Common myeloid progenitor, CD34-positive (primary cell): ENCODE measurements at regions not wholly inside any gene's neighbourhood (a gene's known extent, or its start where the extent isn't known, plus 50 kb on each side); places are given as distances from the start of the nearest gene placed in this dataset.

Experiments used
- CTCF ChIA-PET: fragments of 350-600 bp; sonication (Branson Sonifier 250); formaldehyde crosslinking; loops from one replicate; lab custom pipeline; 2021; ENCODE audit warnings: antibody characterized with exemption; lab: Charles Lee
- POLR2A ChIA-PET: fragments of 350-600 bp; sonication (Branson Sonifier 250); formaldehyde crosslinking; loops from one replicate; lab custom pipeline; 2021; ENCODE audit warnings: antibody characterized with exemption; lab: Charles Lee
- DNase-seq, 3 donors: peaks; one replicate each; pipeline versions ENCODE4 v3.0.0 to v3.0.0-alpha.2; 2013
- H3K27ac ChIP-seq, 2 experiments: 1 replicate in 1 of 2; 2 replicates in 1 of 2; pipeline ENCODE4 v1.7.0; 2013; ENCODE audit warnings: inconsistent platforms in 2 of 2, low read length in 2 of 2, mild to moderate bottlenecking in 2 of 2, low read depth in 1 of 2, moderate library complexity in 1 of 2; ENCODE audit not compliant: severe bottlenecking in 2 of 2, insufficient read depth in 1 of 2, poor library complexity in 1 of 2
- H3K27me3 ChIP-seq, 5 experiments: replicated peaks in 2 of 5; 1 replicate in 3 of 5; 2 replicates in 2 of 5; pipeline versions ENCODE4 v1.6.1 to v1.7.0; 2013; ENCODE audit warnings: low read length in 4 of 5, mild to moderate bottlenecking in 2 of 5, moderate library complexity in 2 of 5, inconsistent platforms in 1 of 5; ENCODE audit not compliant: insufficient read depth in 5 of 5, control insufficient read depth in 4 of 5
- H3K36me3 ChIP-seq, 4 experiments: 1 replicate in 2 of 4; 2 replicates in 2 of 4; pipeline versions ENCODE4 v1.6.1 to v1.7.0; 2013; ENCODE audit warnings: low read length in 3 of 4, control low read depth in 1 of 4, mild to moderate bottlenecking in 1 of 4; ENCODE audit not compliant: control insufficient read depth in 4 of 4, insufficient read depth in 4 of 4
- H3K4me1 ChIP-seq, 4 experiments: 1 replicate in 3 of 4; 2 replicates in 1 of 4; pipeline versions ENCODE4 v1.6.1 to v1.7.1; 2013; ENCODE audit warnings: low read length in 3 of 4, mild to moderate bottlenecking in 3 of 4, control low read depth in 1 of 4, inconsistent platforms in 1 of 4, moderate library complexity in 1 of 4; ENCODE audit not compliant: control insufficient read depth in 4 of 4, insufficient read depth in 4 of 4; ENCODE audit errors: control extremely low read depth in 1 of 4
- H3K4me3 ChIP-seq, 7 experiments: 1 replicate in 4 of 7; 2 replicates in 3 of 7; pipeline versions ENCODE4 v1.5.1 to v1.7.0; 2013; ENCODE audit warnings: mild to moderate bottlenecking in 7 of 7, low read length in 6 of 7, moderate library complexity in 6 of 7, inconsistent platforms in 2 of 7, low read depth in 2 of 7, control low read depth in 1 of 7; ENCODE audit not compliant: insufficient read depth in 4 of 7, control insufficient read depth in 1 of 7; ENCODE audit errors: extremely low read depth in 1 of 7
- H3K9me3 ChIP-seq, 5 experiments: 1 replicate in 4 of 5; 2 replicates in 1 of 5; pipeline versions ENCODE4 v1.6.1 to v1.7.1; 2013; ENCODE audit warnings: low read length in 4 of 5, mild to moderate bottlenecking in 2 of 5, inconsistent platforms in 1 of 5, low read depth in 1 of 5, moderate library complexity in 1 of 5; ENCODE audit not compliant: control insufficient read depth in 4 of 5, insufficient read depth in 2 of 5; ENCODE audit errors: control extremely low read depth in 1 of 5
- WGBS: methylation state at CpG from one replicate; pipeline ENCODE4 v1.1.5; 2013; ENCODE audit not compliant: insufficient coverage; 5-methylcytosine and 5-hydroxymethylcytosine counted together

DNA sequence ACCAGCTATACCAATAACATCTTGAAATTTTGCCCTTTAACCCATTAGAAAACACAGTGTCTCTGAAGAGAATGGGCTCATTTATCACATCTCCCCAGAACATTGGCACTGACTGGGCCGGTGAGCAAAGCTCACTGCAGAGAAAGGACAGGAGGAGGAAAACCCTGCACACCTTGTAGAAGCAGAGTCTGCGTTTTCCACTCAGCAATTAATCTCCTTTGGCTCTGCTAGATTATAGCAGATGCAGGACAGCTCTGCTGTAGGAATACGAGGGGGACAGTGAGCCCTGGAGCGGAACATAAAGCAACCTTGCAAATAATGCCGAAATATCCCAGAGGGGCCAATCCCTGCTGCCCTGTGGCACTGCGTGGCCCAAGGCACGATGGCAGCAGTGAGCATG, 113.9 kb downstream of the TSN start:
- ChIA-PET CTCF (interaction anchor here (0.9 kb wide), 1 partner anchor 25 kb away, joined by 5 read pairs; no protein-coding TSS in a partner anchor), POLR2A (no interaction called here)
- no peak for DNase-seq
- no peaks in the 10 kb centered on the region for H3K9me3 ChIP-seq
- no peak overlapping the region for H3K4me3 ChIP-seq
- H3K4me1 ChIP-seq = no peaks in the 10 kb centered on the region
- no peak overlapping the region for H3K27ac ChIP-seq
- H3K36me3 ChIP-seq = no peaks in the 10 kb centered on the region
- WGBS = 95% methylated on average over 7 of the region's 7 CpGs
- H3K27me3 ChIP-seq = peaks cover 0 to 2% (median 0%) of the 10 kb centered on the region in 5 experiments

DNA sequence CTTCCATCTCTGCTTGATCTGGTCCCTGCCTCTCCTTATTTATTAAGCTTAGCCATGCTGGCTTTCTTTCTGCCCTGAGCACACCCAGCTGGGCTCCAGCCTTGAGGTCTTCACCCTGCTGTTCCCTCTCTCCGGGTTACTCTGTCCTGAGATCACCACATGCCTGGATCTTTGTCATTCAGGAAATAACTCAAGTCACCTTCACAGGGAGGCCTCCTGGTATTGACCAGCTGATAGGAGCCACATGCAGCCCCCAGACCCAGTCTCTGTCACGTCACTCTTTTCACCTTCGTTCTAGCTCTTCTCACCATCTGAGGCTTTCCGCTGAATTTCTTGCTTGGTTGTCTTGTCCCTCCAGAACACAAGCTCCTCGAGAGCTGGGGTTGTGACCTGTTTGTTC, 114.4 kb downstream of the TSN start:
- no peaks in the 10 kb centered on the region for H3K36me3 ChIP-seq
- CTCF ChIA-PET = interaction anchor here (0.9 kb wide), 1 partner anchor 24 kb away, joined by 5 read pairs; no protein-coding TSS in a partner anchor
- POLR2A ChIA-PET = no interaction called here
- 92% methylated on average over 5 of the region's 5 CpGs for WGBS
- H3K4me3 ChIP-seq = no peak overlapping the region
- H3K9me3 ChIP-seq = no peaks in the 10 kb centered on the region
- peaks cover 0 to 2% (median 0%) of the 10 kb centered on the region in 5 experiments for H3K27me3 ChIP-seq
- DNase-seq = no peak
- no peak overlapping the region for H3K27ac ChIP-seq
- no peaks in the 10 kb centered on the region for H3K4me1 ChIP-seq

DNA sequence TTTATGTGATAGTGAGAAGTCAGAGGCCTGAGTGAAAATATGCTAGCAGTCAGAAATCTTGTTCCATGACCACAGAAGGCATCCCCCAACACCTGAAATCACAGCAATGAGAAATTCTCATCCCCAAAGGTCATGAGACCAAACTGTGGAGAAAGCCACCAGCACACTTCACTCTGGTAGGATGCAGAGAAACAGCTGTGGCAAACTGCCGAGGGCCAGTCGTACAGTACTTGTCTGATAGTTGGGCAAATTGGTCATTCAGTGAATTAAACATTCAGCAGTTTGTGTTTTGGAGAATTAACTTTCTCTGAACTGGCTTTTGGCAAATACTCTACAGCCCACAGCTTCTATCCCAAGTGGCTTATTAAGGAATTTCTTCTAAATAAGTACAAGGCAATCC, 117.2 kb downstream of the TSN start:
- no peaks in the 10 kb centered on the region for H3K9me3 ChIP-seq
- 100% methylated on average over 2 of the region's 2 CpGs for WGBS
- CTCF ChIA-PET = no interaction called here
- H3K4me1 ChIP-seq = no peaks in the 10 kb centered on the region
- H3K27me3 ChIP-seq = peaks cover 0 to 3% (median 0%) of the 10 kb centered on the region in 5 experiments
- POLR2A ChIA-PET = no interaction called here
- no peak overlapping the region for H3K27ac ChIP-seq
- no peak overlapping the region for H3K4me3 ChIP-seq
- H3K36me3 ChIP-seq = no peaks in the 10 kb centered on the region
- DNase-seq = no peak

DNA sequence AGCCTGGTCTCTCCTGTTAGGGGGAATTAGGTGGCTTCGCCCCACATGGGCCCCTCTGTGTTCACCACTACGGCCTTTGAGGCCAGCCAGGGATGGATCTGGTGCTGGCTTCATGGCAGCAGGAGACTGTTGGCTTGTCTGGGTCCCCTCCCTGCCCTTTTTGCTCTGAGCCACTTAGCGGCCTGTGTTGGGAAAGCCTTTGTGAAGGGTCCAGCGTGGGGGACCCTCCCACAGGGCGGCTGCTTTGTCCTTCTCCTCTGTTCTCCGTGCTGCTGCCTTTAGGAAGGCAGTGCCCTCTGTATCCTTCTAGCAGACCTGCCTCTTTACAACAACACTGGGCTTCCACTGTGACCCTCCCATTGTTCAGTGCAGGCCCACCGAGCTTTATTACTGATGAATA, 118.4 kb downstream of the TSN start:
- H3K27me3 ChIP-seq = peaks cover 0 to 3% (median 0%) of the 10 kb centered on the region in 5 experiments
- H3K27ac ChIP-seq = no peak overlapping the region
- no peak overlapping the region for H3K4me3 ChIP-seq
- POLR2A ChIA-PET = no interaction called here
- CTCF ChIA-PET = no interaction called here
- no peaks in the 10 kb centered on the region for H3K9me3 ChIP-seq
- H3K4me1 ChIP-seq = no peaks in the 10 kb centered on the region
- 95% methylated on average over 6 of the region's 7 CpGs for WGBS
- DNase-seq = no peak
- no peaks in the 10 kb centered on the region for H3K36me3 ChIP-seq

DNA sequence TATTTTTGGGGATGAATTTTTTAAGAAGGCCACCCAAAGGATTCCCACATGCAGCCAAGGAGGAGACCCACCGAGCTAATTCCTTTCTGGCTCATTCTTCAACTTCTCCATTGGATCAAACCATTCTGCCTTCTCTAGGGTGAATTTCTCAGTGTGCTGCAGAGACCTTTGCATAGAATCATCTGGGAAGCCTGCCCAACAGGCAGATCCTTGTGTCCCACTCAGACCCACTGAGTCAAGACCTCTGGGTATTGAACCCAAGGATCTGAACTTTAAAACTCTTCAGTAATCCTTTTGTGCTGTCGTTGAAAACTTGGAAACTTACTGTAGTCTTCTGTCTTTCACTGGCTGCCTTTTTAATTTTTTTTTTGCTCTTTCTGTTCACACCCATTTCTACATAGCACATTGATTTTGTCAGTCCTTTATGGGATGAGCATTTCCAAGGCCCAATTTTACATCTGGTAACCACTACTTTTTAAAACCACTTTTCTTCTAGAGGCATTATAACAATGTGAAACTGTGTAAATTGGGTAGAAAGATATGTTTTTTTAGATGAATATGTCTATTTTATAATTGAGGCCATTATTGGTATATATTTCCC, 120.2 kb downstream of the TSN start:
- Histone ChIP-seq H3K27me3 (peaks cover 0 to 3% (median 0%) of the 10 kb centered on the region in 5 experiments), H3K36me3 (no peaks in the 10 kb centered on the region), H3K9me3 (no peaks in the 10 kb centered on the region), H3K27ac (no peak overlapping the region), H3K4me1 (no peaks in the 10 kb centered on the region), H3K4me3 (no peak overlapping the region)
- WGBS = 100% methylated on average over 1 of the region's 2 CpGs
- DNase-seq = no peak
- POLR2A ChIA-PET = no interaction called here
- CTCF ChIA-PET = no interaction called here

DNA sequence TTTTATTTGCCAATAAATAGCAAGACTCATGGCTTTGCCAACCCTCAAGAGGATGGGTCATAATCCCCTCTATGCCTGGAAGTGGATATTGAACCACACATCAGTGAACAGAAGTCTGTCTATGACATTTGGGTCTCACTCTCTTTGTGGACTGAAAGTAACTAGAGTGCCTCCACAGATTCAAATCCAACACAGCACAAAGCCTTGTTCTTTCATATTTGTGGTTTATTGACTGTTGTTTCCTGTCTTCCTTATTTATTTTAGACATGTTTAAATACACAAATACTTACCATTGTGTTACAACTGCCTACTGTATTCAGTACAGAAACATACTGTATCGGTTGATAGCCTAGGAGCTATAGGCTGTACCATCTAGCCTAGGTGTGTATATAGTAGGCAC, 121.9 kb downstream of the TSN start:
- Histone ChIP-seq H3K4me3 (no peak overlapping the region), H3K27me3 (peaks cover 0 to 3% (median 0%) of the 10 kb centered on the region in 5 experiments), H3K4me1 (no peaks in the 10 kb centered on the region), H3K9me3 (no peaks in the 10 kb centered on the region), H3K27ac (no peak overlapping the region), H3K36me3 (no peaks in the 10 kb centered on the region)
- ChIA-PET CTCF (interaction anchor here (0.6 to 1.2 kb wide), 2 partner anchors 11 to 40 kb away, joined by 3 read pairs; no protein-coding TSS in a partner anchor), POLR2A (no interaction called here)
- WGBS = 100% methylated on average over 1 of the region's 1 CpG
- no peak for DNase-seq

DNA sequence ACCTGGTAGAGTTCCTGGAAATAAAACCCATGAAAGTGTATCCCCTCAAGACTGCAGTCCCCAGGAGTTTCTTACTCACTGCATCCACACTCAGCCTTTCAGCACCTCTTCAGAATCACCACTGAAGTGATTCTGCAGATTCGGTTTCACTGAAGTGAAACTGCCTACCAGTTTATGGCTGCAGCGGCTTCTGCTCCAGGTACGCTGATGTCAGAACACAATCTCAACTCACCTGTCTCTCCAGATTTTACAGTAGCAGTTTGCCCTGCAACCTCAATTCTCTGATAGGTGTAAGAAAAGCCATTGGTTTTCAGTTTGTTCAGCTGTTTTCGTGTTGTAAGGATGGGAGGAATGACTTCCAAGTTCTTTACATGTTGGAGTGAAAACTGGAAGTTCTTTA, 124.8 kb downstream of the TSN start:
- WGBS = 100% methylated on average over 1 of the region's 4 CpGs
- DNase-seq = no peak
- Histone ChIP-seq H3K4me3 (no peak overlapping the region), H3K27ac (no peak overlapping the region), H3K36me3 (no peaks in the 10 kb centered on the region), H3K4me1 (no peaks in the 10 kb centered on the region), H3K27me3 (peaks cover 0 to 3% (median 0%) of the 10 kb centered on the region in 5 experiments), H3K9me3 (no peaks in the 10 kb centered on the region)
- POLR2A ChIA-PET = interaction anchor here (0.7 kb wide), 1 partner anchor 420 kb away, joined by 3 read pairs; no protein-coding TSS in a partner anchor
- CTCF ChIA-PET = no interaction called here
